Thoracic aorta (tissue), 2 donors: ENCODE measurements at regions not wholly inside any gene's neighbourhood (a gene's known extent, or its start where the extent isn't known, plus 50 kb on each side); places are given as distances from the start of the nearest gene placed in this dataset.

Experiments
- ATAC-seq: fragments of 150-250 bp; one replicate; pipeline ENCODE4 v1.8.0; 2017; ENCODE audit warnings: low read depth; ENCODE audit not compliant: insufficient number of reproducible peaks, low FRiP score
- DNase-seq: peaks from one replicate; pipeline ENCODE4 v3.0.0-alpha.2; 2020; ENCODE audit warnings: low spot score
- H3K27ac ChIP-seq, 2 donors: fragments of 200-600 bp; sonication (generic); 1 replicate in 1 of 2; 2 replicates in 1 of 2; pipeline ENCODE4 v1.5.1; 2016; ENCODE audit warnings: mild to moderate bottlenecking in 2 of 2, moderate library complexity in 2 of 2
- H3K27me3 ChIP-seq: fragments of 200-600 bp; sonication (generic); replicated peaks from 2 replicates; pipeline ENCODE4 v1.6.0; 2016; ENCODE audit warnings: mild to moderate bottlenecking; ENCODE audit not compliant: insufficient read depth
- H3K36me3 ChIP-seq: fragments of 200-600 bp; sonication (generic); one replicate; pipeline ENCODE4 v1.5.1; 2016
- H3K4me1 ChIP-seq, 2 donors: fragments of 200-600 bp; sonication (generic); 1 replicate in 1 of 2; 2 replicates in 1 of 2; pipeline versions ENCODE4 v1.5.1 to v1.6.0; 2016; ENCODE audit warnings: low read depth in 2 of 2, mild to moderate bottlenecking in 1 of 2; ENCODE audit not compliant: control insufficient read depth in 1 of 2
- H3K4me3 ChIP-seq: fragments of 200-600 bp; sonication (generic); 2 replicates; pipeline ENCODE4 v1.5.1; 2016; ENCODE audit warnings: mild to moderate bottlenecking
- H3K9me3 ChIP-seq: fragments of 200-600 bp; sonication (generic); 2 replicates; pipeline ENCODE4 v1.5.1; 2016
- CTCF ChIP-seq: fragments of 200-600 bp; sonication (generic); IDR thresholded peaks from one replicate; pipeline ENCODE4 v1.5.1; 2019; ENCODE audit warnings: antibody characterized with exemption

DNA sequence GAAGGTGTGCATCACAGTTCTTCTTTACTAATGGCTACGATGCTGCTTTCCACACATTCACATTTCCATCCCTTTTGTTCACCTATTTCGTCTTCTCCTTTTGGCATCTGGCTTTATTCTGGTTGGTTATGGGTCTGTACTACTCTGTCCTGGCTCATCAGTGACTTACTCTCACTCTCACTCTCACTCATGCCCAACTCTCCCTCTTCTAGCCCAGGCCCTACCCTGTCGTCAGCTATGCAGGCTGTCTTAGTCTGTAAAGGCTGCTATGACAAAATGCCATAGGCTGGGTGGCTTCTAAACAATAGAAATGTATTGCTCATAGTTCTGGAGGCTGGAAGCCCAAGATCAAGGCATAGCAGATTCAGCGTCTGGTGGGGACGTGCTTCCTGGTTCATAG lies 105.6 kb upstream of the PUDP start:
- DNase-seq = no peak
- Histone ChIP-seq H3K27ac (no peak overlapping the region), H3K9me3 (no peaks in the 10 kb centered on the region), H3K36me3 (no peaks in the 10 kb centered on the region), H3K4me1 (no peaks in the 10 kb centered on the region), H3K27me3 (no peaks in the 10 kb centered on the region), H3K4me3 (no peak overlapping the region)
- no peak for TF ChIP-seq CTCF
- ATAC-seq = no peak

DNA sequence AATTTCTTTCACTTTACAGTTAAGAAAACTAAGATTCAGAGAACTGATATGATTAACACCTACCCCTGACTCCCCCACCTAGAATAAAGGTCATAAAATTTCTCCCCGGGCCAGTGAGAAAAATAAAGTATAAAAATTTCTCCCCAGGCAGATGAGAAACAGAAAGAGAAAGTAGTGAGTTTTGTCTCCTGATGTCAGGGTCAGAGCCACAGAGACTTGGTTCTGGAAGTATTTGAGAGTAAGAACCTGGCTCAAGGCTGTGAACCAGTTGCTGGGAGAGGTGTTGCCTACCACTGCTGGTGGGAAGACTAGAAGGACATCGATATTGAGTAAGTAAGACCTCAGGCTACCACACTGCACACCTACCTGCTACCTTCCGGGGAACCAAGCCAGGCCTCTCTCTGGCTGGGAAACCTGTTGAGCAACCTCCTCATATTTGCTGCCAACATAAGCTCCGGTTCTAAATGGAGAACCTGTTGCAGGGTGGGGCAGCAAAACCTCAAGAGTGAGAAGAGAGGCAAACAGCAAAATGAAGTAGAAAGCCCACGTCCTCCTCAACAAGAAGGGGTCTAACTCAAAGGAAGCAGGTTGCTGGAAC lies 104.2 kb upstream of the PUDP start:
- H3K36me3 ChIP-seq = no peaks in the 10 kb centered on the region
- TF ChIP-seq CTCF = no peak
- no peaks in the 10 kb centered on the region for H3K9me3 ChIP-seq
- DNase-seq = no peak
- no peak overlapping the region for H3K27ac ChIP-seq
- no peaks in the 10 kb centered on the region for H3K4me1 ChIP-seq
- no peak for ATAC-seq
- no peaks in the 10 kb centered on the region for H3K27me3 ChIP-seq
- H3K4me3 ChIP-seq = no peak overlapping the region

DNA sequence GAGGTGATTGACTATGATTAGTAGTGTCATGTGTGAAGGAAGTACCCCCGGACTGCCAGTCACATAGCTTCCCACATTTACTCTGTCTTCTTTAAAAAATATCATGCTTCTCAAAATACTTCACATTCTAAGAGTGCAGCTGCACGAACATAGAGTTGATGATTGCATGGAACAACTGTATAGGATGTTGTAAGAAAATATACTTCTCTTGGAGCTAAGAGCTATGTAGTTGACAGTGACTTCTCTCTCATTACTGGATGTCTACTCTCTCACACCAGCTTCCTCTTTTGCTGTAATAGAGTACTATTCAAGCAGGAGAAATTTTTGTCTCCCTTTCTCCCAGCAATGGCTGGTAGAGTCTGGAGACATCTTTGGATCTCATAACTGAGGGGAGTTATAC lies 99.4 kb upstream of the PUDP start:
- H3K27ac ChIP-seq = no peak overlapping the region
- no peak for ATAC-seq

GRCh38 chrX:7244405-7244804 lies 96.5 kb upstream of the PUDP start:
- Histone ChIP-seq H3K27ac (no peak overlapping the region), H3K27me3 (no peaks in the 10 kb centered on the region)

More for the DNA sequence above, 99.4 kb upstream of the PUDP start:
- no peaks in the 10 kb centered on the region for H3K9me3 ChIP-seq
- H3K4me1 ChIP-seq = no peaks in the 10 kb centered on the region
- no peak for DNase-seq
- H3K4me3 ChIP-seq = no peak overlapping the region
- no peaks in the 10 kb centered on the region for H3K36me3 ChIP-seq
- TF ChIP-seq CTCF = no peak
- no peaks in the 10 kb centered on the region for H3K27me3 ChIP-seq

GRCh38 chrX:7242613-7243012 lies 94.7 kb upstream of the PUDP start:
- no peak for ATAC-seq
- no peak for DNase-seq
- Histone ChIP-seq H3K4me1 (no peaks in the 10 kb centered on the region), H3K36me3 (no peaks in the 10 kb centered on the region), H3K27ac (no peak overlapping the region), H3K4me3 (no peak overlapping the region), H3K27me3 (no peaks in the 10 kb centered on the region), H3K9me3 (no peaks in the 10 kb centered on the region)
- TF ChIP-seq CTCF = no peak

More at GRCh38 chrX:7244405-7244804, 96.5 kb upstream of the PUDP start:
- no peaks in the 10 kb centered on the region for H3K36me3 ChIP-seq
- H3K4me1 ChIP-seq = no peaks in the 10 kb centered on the region
- H3K9me3 ChIP-seq = no peaks in the 10 kb centered on the region
- DNase-seq = no peak
- ATAC-seq = no peak
- no peak for TF ChIP-seq CTCF
- H3K4me3 ChIP-seq = no peak overlapping the region
